HG03175 (cell line): ENCODE measurements at regions not wholly inside any gene's neighbourhood (a gene's known extent, or its start where the extent isn't known, plus 50 kb on each side); places are given as distances from the start of the nearest gene placed in this dataset.

Experiments used
- ATAC-seq: cut with Tn5 transposase; IDR thresholded peaks from one replicate; pipeline ENCODE4 v1.9.1; 2021; ENCODE audit warnings: mild to moderate bottlenecking, moderate library complexity; ENCODE audit not compliant: unreplicated experiment

GRCh38 chr18:25454730-25455129 lies 102.8 kb upstream of the ZNF521 start:
- no peak for ATAC-seq

GRCh38 chr18:25454270-25454659 lies 102.3 kb upstream of the ZNF521 start:
- no peak for ATAC-seq

- no peak for ATAC-seq
Measured at GRCh38 chr18:25453556-25454269, 101.7 kb upstream of the ZNF521 start.

- ATAC-seq, result no peak
Measured at GRCh38 chr18:25451077-25451658, 99.2 kb upstream of the ZNF521 start.

GRCh38 chr18:25449046-25449445 lies 97.1 kb upstream of the ZNF521 start:
- ATAC-seq, result no peak

GRCh38 chr18:25446972-25447371 lies 95.0 kb upstream of the ZNF521 start:
- no peak for ATAC-seq

- ATAC-seq, result no peak
Measured at GRCh38 chr18:25445430-25445829, 93.5 kb upstream of the ZNF521 start.

GRCh38 chr18:25443776-25444175 lies 91.8 kb upstream of the ZNF521 start:
- no peak for ATAC-seq

GRCh38 chr18:25435149-25435782 lies 83.3 kb upstream of the ZNF521 start:
- ATAC-seq, result no peak

- ATAC-seq, result no peak
Measured at GRCh38 chr18:25434745-25435144, 82.8 kb upstream of the ZNF521 start.

GRCh38 chr18:25433590-25433989 lies 81.6 kb upstream of the ZNF521 start:
- ATAC-seq, result no peak

- no peak for ATAC-seq
Measured at GRCh38 chr18:25425024-25425423, 73.1 kb upstream of the ZNF521 start.

GRCh38 chr18:25423760-25424159 lies 71.8 kb upstream of the ZNF521 start:
- no peak for ATAC-seq

- no peak for ATAC-seq
Measured at GRCh38 chr18:25423267-25423666, 71.3 kb upstream of the ZNF521 start.

- no peak for ATAC-seq
Measured at GRCh38 chr18:25422230-25422629, 70.3 kb upstream of the ZNF521 start.

GRCh38 chr18:25420077-25420825 lies 68.3 kb upstream of the ZNF521 start:
- ATAC-seq, result no peak

GRCh38 chr18:25416374-25416773 lies 64.4 kb upstream of the ZNF521 start:
- ATAC-seq, result no peak

GRCh38 chr18:25409971-25410370 lies 58.0 kb upstream of the ZNF521 start:
- ATAC-seq, result no peak

- ATAC-seq, result no peak
Measured at GRCh38 chr18:25408293-25408692, 56.3 kb upstream of the ZNF521 start.
